ENCODE measurements at regions not wholly inside any gene's neighbourhood (a gene's known extent, or its start where the extent isn't known, plus 50 kb on each side); places are given as distances from the start of the nearest gene placed in this dataset.
"Not testable (repeated sequence)": the region's sequence is repeated elsewhere in the genome, so short reads cannot be mapped to it uniquely, and the experiment has no call there.

DNA sequence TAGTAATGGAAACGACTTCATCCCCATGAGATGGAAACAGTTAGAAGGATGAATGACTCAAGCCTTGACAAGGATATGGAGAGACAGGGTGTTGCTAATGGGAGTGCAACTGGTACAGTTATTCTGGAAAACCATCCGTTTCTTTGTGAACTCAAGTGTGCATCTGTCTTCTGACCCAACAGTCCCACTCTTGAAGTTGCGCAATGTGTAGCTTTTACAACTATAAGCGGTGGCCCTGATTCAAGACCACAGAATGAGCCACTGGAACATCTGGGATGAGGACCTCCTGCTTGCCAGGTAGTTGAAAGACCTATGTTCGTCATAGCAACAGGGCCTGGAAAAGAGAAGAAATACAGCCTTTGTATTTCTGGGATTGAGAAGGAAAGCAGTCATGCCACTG is 115.8 kb upstream of the GMDS start:
- no peak for DNase-seq

DNA sequence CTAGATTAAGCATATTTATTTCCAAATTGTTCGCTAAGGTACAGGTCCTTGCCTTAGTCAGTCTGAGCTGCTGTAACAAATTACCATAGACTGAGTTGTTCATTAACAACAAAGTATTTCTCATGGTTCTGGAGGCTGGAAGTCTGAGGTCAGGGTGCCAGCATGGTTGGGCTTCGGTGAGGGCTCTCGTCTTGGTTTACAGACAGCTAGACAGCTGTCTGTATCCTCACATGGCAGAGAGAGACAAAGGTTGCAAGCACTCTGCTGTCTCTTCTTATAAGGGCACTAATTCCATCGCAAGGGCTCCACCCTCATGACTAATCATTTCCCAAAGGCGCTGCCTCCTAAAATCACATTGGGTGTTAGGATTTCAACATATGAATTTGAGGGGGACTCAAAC is 115.3 kb upstream of the GMDS start:
- no peak for DNase-seq

- no peak for DNase-seq
These were observed 114.7 kb upstream of the GMDS start for GRCh38 chr6:2360126-2360525.

DNA sequence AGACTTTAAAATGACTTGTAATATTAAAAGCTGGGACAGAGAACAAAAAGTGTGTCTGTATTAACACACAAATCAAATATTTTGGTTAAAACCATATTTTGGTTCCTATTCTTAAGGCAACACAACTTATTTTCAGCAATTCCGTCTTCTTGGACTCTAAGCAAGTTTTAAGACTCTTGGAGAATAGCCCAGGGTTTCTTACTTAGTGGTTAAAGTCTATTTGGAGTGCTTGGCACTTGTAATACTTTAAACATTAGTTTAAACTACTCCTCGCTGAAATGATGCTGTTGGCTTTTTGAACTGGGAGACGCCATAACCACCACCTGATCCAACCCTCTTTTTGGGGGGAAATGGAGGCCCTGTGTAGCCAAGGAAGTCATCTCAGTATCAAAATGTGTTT is 109.7 kb upstream of the GMDS start:
- DNase-seq = no peak

DNA sequence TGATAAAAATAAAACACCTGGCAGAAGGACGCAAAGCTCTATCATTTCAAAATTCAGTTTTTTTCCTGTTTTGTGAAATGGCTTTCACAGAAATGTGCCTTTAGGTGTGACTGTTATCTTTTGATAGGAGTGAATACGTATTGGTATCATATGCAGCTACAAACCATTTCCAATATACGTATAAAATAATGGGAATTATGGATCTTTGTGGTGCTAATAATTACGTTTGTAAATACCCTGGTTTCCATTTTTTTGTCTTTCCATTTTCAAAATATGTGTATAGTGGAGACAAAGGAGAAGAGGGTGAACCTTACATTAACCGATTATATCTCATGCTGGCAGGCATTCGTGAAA is 108.7 kb upstream of the GMDS start:
- no peak for DNase-seq

- no peak for DNase-seq
These were observed 108.2 kb upstream of the GMDS start for GRCh38 chr6:2353412-2354137.

DNA sequence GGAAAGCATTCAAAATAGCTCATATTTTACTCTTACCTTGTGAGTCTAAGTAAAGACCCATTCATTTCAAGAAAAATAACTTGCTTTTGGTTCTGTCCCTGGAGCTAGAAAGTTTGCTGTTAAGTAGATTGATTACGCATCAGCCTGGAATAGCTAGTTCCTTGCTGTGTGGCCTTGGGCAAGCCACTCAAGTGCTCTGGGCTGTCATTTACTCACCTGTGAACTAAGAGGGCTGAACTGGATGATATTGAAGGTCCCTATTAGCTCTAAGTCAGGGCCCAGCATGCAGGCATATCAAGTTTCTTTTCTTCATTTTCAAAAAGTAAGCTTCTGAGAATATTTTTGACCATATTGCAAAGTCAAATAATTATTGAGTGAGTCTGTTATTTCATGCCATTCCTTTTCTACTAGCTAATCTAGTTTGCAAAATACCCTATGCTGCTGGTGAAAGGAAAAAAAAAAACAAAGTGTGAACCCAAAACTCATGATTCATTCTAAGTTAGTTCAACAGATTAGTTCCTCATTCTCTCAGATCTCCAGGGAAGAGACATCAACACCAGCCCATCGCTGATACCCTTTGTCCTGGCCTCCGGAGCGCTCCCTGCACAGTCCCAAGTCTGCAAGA is 106.5 kb upstream of the GMDS start:
- DNase-seq = no peak

- DNase-seq = no peak
These were observed 105.7 kb upstream of the GMDS start for GRCh38 chr6:2351090-2351489.

- DNase-seq = no peak
These were observed 100.7 kb upstream of the GMDS start for GRCh38 chr6:2346078-2346477.

DNA sequence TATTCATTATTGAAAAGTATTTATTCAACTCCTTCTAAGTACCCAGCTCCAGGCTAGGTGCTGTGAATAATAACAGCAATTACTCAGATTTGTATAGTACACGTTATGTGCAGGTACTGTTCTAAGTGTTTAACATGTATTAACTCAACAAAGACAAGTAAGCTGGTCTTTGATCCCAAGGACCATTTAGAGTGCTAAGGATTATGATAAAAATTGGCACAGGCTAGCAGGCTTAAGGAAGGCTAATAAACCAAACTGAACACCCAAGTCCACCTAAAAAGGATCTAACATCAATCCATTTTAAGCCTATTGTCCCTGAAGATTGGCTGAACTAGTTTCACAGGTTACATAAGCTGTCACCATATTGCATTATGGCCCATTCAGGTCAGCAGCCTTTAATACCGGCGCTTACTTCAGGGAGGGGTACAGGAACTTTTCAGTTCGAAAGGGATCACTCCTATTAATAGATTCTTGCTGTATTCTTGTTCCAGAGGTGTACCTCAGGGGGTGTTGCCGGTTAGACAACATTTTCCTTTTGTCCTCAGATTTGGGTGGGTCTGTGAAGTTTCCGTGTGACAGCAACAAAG is 99.0 kb upstream of the GMDS start:
- no peak for DNase-seq

- no peak for DNase-seq
These were observed 82.2 kb upstream of the GMDS start for GRCh38 chr6:2327591-2327990.

- no peak for DNase-seq
These were observed 79.0 kb upstream of the GMDS start for GRCh38 chr6:2324166-2324953.

DNA sequence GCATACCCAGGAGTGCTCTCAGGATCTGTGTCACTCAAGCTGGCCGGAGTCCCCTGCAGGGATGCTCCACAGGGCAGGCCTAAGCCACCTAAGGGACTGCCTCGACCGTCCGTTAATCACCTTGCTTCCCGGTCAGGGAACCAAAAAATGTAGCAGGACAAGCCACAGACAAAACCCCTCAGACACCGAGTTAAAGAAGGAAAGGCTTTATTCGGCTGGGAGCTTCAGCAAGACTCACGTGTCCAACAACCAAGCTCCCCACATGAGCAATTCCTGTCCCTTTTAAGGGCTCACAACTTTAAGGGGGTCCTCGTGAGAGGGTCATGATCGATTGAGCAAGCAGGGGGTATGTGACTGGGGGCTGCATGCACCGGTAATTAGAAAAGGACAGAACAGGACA is 72.1 kb upstream of the GMDS start:
- not testable (repeated sequence) for DNase-seq

- DNase-seq = no peak
These were observed 69.2 kb upstream of the GMDS start for GRCh38 chr6:2314641-2315040.

GRCh38 chr6:2310042-2310441 is 64.6 kb upstream of the GMDS start:
- no peak for DNase-seq

- DNase-seq = no peak
These were observed 63.7 kb upstream of the GMDS start for GRCh38 chr6:2309122-2309521.

- no peak for DNase-seq
These were observed 62.4 kb upstream of the GMDS start for GRCh38 chr6:2307799-2308198.

GRCh38 chr6:2305951-2306350 is 60.5 kb upstream of the GMDS start:
- DNase-seq = no peak

DNA sequence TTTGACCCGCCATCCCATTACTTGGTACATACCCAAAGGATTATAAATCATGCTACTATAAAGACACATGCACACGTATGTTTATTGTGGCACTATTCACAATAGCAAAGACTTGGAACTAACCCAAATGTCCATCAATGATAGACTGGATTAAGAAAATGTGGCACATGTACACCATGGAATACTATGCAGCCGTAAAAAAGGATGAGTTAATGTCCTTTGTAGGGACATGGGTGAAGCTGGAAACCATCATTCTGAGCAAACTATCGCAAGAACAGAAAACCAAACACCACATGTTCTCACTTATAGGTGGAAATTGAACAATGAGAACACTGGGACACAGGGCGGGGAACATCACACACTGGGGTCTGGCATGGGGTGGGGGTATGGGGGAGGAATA is 57.1 kb upstream of the GMDS start:
- DNase-seq = not testable (repeated sequence)

DNA sequence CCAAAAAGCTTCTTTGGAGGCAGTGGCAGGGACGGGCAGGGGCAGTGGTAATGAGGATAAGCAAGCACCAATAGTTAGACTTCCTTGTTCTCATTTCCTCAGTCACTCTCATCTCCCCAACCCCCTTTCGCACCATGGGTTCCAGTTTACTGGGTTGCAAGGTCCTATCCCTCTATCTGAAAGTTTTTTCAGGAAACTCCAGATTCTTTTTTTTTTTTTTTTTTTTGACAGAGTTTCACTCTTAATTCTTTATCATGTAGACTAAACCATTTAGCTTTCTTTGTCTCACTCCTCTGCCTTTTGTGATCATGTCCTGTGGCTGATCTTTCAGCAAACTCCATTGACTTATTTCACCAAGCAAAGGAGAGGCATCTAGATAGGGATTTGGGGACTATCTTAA is 51.4 kb upstream of the GMDS start:
- DNase-seq = no peak
